ENCODE measurements at regions not wholly inside any gene's neighbourhood (a gene's known extent, or its start where the extent isn't known, plus 50 kb on each side); places are given as distances from the start of the nearest gene placed in this dataset.

GRCh38 chr3:82276992-82277391 is 515.5 kb upstream of the GBE1 start:
- Histone ChIP-seq H3K9me3 (ENCODE audit: control insufficient read depth, low read depth, low read length) (no peaks in the 10 kb centered on the region), H3K9me1 (ENCODE audit: control insufficient read depth, extremely low read depth, insufficient read depth, low read length) (no peaks in the 10 kb centered on the region), H2AFZ (ENCODE audit: control insufficient read depth, low read length) (no peak overlapping the region), H3K4me2 (ENCODE audit: control insufficient read depth, extremely low read depth, insufficient read depth, low read depth, low read length) (no peak overlapping the region), H3K79me2 (ENCODE audit: control insufficient read depth, insufficient read depth, low read length) (no peaks in the 10 kb centered on the region), H3K4me3 (ENCODE audit: control insufficient read depth in 2 of 3, extremely low read depth in 1 of 3, insufficient read depth in 2 of 3, low read depth in 1 of 3, low read length in 3 of 3) (no peak overlapping the region), H3K36me3 (ENCODE audit: control insufficient read depth in 2 of 2, extremely low read depth in 1 of 2, insufficient read depth in 2 of 2, low read length in 2 of 2) (no peaks in the 10 kb centered on the region), H3K4me1 (ENCODE audit: control insufficient read depth, extremely low read depth, insufficient read depth, low read length) (no peaks in the 10 kb centered on the region), H4K20me1 (ENCODE audit: control insufficient read depth, extremely low read depth, insufficient read depth, low read length) (no peaks in the 10 kb centered on the region), H3K9ac (ENCODE audit: control insufficient read depth, extremely low read depth, insufficient read depth, low read length) (no peak overlapping the region), H3K27me3 (ENCODE audit: control insufficient read depth, extremely low read depth, insufficient read depth, low read length) (no peaks in the 10 kb centered on the region), H3K27ac (ENCODE audit: control insufficient read depth, insufficient read depth, low read length) (no peak overlapping the region)
- DNase-seq (ENCODE audit: low read depth, low spot score) (no peak), FAIRE-seq (no peak)
- TF ChIP-seq EZH2 (IDR thresholded peaks at IDR 0.05; ENCODE audit: low read length): no peak
- dilution Hi-C loops (cut with MboI; ENCODE audit: extremely low pct_ligation_motif_present, low sequenced_read_pairs): no loop called here

GRCh38 chr3:82274897-82275296 is 513.5 kb upstream of the GBE1 start:
- no peak for DNase-seq (ENCODE audit: low read depth, low spot score)
- H3K9me3 ChIP-seq (ENCODE audit: control insufficient read depth, low read depth, low read length): no peaks in the 10 kb centered on the region
- FAIRE-seq: no peak
- no peaks in the 10 kb centered on the region for H3K4me1 ChIP-seq (ENCODE audit: control insufficient read depth, extremely low read depth, insufficient read depth, low read length)
- TF ChIP-seq EZH2 (IDR thresholded peaks at IDR 0.05; ENCODE audit: low read length): no peak
- TF ChIP-seq, protein P1, sequence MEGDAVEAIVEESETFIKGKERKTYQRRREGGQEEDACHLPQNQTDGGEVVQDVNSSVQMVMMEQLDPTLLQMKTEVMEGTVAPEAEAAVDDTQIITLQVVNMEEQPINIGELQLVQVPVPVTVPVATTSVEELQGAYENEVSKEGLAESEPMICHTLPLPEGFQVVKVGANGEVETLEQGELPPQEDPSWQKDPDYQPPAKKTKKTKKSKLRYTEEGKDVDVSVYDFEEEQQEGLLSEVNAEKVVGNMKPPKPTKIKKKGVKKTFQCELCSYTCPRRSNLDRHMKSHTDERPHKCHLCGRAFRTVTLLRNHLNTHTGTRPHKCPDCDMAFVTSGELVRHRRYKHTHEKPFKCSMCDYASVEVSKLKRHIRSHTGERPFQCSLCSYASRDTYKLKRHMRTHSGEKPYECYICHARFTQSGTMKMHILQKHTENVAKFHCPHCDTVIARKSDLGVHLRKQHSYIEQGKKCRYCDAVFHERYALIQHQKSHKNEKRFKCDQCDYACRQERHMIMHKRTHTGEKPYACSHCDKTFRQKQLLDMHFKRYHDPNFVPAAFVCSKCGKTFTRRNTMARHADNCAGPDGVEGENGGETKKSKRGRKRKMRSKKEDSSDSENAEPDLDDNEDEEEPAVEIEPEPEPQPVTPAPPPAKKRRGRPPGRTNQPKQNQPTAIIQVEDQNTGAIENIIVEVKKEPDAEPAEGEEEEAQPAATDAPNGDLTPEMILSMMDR (optimal IDR thresholded peaks at IDR 0.05 in 1 of 3, IDR thresholded peaks at IDR 0.05 in 1 of 3, conservative IDR thresholded peaks at IDR 0.05 in 1 of 3; ENCODE audit: extremely low read depth in 1 of 3, insufficient read depth in 2 of 3, low read length in 3 of 3): no peak
- H3K79me2 ChIP-seq (ENCODE audit: control insufficient read depth, insufficient read depth, low read length): no peaks in the 10 kb centered on the region
- H3K9me1 ChIP-seq (ENCODE audit: control insufficient read depth, extremely low read depth, insufficient read depth, low read length): no peaks in the 10 kb centered on the region
- H3K4me3 ChIP-seq (ENCODE audit: control insufficient read depth in 2 of 3, extremely low read depth in 1 of 3, insufficient read depth in 2 of 3, low read depth in 1 of 3, low read length in 3 of 3): no peak overlapping the region
- no peaks in the 10 kb centered on the region for H3K36me3 ChIP-seq (ENCODE audit: control insufficient read depth in 2 of 2, extremely low read depth in 1 of 2, insufficient read depth in 2 of 2, low read length in 2 of 2)
- H4K20me1 ChIP-seq (ENCODE audit: control insufficient read depth, extremely low read depth, insufficient read depth, low read length): no peaks in the 10 kb centered on the region
- H3K27me3 ChIP-seq (ENCODE audit: control insufficient read depth, extremely low read depth, insufficient read depth, low read length): no peaks in the 10 kb centered on the region
- no peak overlapping the region for H3K9ac ChIP-seq (ENCODE audit: control insufficient read depth, extremely low read depth, insufficient read depth, low read length)
- dilution Hi-C loops (cut with MboI; ENCODE audit: extremely low pct_ligation_motif_present, low sequenced_read_pairs): no loop called here
- no peak overlapping the region for H3K27ac ChIP-seq (ENCODE audit: control insufficient read depth, insufficient read depth, low read length)
- no peak overlapping the region for H2AFZ ChIP-seq (ENCODE audit: control insufficient read depth, low read length)
- no peak overlapping the region for H3K4me2 ChIP-seq (ENCODE audit: control insufficient read depth, extremely low read depth, insufficient read depth, low read depth, low read length)

DNA sequence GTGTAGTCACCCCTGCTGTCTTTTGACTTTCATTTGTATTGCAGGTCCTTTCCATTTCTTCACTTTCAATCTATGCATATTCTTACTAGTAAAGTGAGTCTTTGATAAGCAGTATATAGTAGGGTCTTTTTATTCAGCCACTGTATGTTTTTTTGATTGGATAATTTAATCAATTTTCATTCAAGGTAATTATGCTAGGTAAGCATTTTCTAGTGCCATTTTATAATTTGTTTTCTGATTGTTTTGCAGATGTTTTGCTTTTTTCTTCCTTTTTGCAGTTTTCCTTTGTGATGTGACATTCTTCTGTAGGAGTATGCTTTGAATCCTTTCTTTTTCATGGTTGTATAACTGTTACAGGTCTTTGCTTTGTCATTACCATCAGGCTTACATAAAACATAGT is 504.3 kb upstream of the GBE1 start:
- Histone ChIP-seq H3K79me2 (ENCODE audit: control insufficient read depth, insufficient read depth, low read length) (no peaks in the 10 kb centered on the region), H3K27me3 (ENCODE audit: control insufficient read depth, extremely low read depth, insufficient read depth, low read length) (no peaks in the 10 kb centered on the region), H3K4me3 (ENCODE audit: control insufficient read depth in 2 of 3, extremely low read depth in 1 of 3, insufficient read depth in 2 of 3, low read depth in 1 of 3, low read length in 3 of 3) (no peak overlapping the region), H3K4me1 (ENCODE audit: control insufficient read depth, extremely low read depth, insufficient read depth, low read length) (no peaks in the 10 kb centered on the region), H3K9me3 (ENCODE audit: control insufficient read depth, low read depth, low read length) (no peaks in the 10 kb centered on the region), H3K36me3 (ENCODE audit: control insufficient read depth in 2 of 2, extremely low read depth in 1 of 2, insufficient read depth in 2 of 2, low read length in 2 of 2) (no peaks in the 10 kb centered on the region), H3K9me1 (ENCODE audit: control insufficient read depth, extremely low read depth, insufficient read depth, low read length) (no peaks in the 10 kb centered on the region), H3K27ac (ENCODE audit: control insufficient read depth, insufficient read depth, low read length) (no peak overlapping the region), H2AFZ (ENCODE audit: control insufficient read depth, low read length) (no peak overlapping the region), H4K20me1 (ENCODE audit: control insufficient read depth, extremely low read depth, insufficient read depth, low read length) (no peaks in the 10 kb centered on the region), H3K9ac (ENCODE audit: control insufficient read depth, extremely low read depth, insufficient read depth, low read length) (no peak overlapping the region), H3K4me2 (ENCODE audit: control insufficient read depth, extremely low read depth, insufficient read depth, low read depth, low read length) (no peak overlapping the region)
- DNase-seq (ENCODE audit: low read depth, low spot score) (no peak), FAIRE-seq (no peak)
- dilution Hi-C loops (cut with MboI; ENCODE audit: extremely low pct_ligation_motif_present, low sequenced_read_pairs): no loop called here
- TF ChIP-seq, protein P1 (optimal IDR thresholded peaks at IDR 0.05 in 1 of 3, IDR thresholded peaks at IDR 0.05 in 1 of 3, conservative IDR thresholded peaks at IDR 0.05 in 1 of 3; ENCODE audit: extremely low read depth in 1 of 3, insufficient read depth in 2 of 3, low read length in 3 of 3): no peak
- no peak for TF ChIP-seq EZH2 (IDR thresholded peaks at IDR 0.05; ENCODE audit: low read length)

All from keratinocyte (primary cell).